ENCODE measurements at regions not wholly inside any gene's neighbourhood (a gene's known extent, or its start where the extent isn't known, plus 50 kb on each side); places are given as distances from the start of the nearest gene placed in this dataset.

DNA sequence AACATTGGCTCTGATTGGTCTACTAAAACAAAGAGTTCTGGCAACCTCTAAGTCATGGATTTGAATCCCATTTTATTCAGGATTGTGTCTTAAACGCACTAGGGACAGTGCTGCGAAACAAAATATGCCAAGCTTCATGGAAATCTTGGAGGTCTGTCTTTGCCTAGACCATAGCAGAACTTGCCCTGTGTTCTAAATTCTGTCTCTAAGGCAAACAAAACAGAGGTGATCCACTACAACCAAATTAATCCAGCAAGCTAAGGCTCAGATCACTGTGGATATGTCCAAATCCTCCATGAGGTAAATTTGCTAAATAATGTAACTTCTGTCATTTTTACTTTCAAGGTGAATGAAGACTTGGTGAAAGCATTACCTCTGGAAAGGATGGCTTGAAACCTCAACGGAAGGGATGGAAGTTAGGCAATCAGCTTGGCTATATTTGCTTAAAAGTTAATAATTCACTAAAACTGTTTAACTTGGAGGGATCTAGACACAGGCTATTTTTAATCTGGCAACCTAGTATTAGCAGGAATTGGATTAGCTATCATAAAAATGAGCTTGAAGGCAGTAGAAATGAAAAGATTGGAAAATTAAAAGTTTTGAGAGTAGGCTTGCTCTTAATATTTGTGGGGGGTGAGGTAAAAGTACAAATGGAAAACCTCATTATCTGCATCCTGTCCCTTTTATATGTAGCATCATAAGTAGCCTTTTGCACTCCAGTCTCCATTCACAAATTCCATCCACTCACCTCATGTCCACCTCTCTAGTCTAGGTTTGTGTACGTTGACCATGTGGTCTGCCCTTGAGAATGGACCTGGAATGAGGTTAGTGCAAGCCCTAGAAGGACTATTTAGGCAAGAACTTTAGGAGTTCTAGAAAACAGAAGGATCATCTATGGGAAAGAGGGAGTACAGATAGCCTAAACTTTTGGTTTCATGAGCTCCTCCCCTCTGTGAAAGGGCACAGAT is 176.2 kb downstream of the SMC2 start:
- Histone ChIP-seq H3K27ac (ENCODE audit: low read length) (no peak overlapping the region), H3K4me3 (ENCODE audit: low read length) (no peak overlapping the region), H3K36me3 (ENCODE audit: control insufficient read depth, insufficient read depth, low read length) (no peaks in the 10 kb centered on the region), H3K9me3 (ENCODE audit: control insufficient read depth, low read depth, low read length) (no peaks in the 10 kb centered on the region), H3K4me1 (ENCODE audit: control insufficient read depth, insufficient read depth, low read length) (no peaks in the 10 kb centered on the region), H3K27me3 (ENCODE audit: control insufficient read depth, insufficient read depth, low read length) (no peaks in the 10 kb centered on the region)
- 14% methylated on average over 1 of the region's 4 CpGs for WGBS (ENCODE audit: insufficient coverage, low lambda C conversion rate)
- DNase-seq: no peak

DNA sequence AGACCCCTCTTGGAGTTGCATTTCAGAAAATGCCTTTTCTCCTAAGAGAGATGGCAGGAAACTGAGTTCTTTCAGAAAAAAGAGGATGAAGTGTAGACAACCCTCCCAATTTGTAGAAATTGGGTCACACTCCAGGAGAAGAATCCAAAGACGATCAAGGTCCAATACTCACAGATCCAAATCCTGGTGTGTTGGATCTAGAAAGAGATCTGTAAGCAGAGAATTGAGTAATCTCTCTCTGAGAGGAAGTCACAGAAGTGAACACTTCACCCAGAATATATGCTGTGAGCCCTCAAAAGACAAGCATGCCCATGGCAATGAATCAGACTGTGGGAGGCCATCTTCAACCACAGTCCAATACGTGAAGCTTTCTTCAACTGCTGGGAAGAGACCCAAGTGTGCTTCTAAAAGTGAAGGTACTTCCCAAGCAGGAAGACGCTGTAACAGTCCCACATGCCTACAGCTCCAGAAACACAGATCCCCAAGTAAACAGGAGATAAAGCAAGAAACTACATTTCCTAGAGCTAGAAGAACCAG is 182.7 kb downstream of the SMC2 start:
- no peaks in the 10 kb centered on the region for H3K4me1 ChIP-seq (ENCODE audit: control insufficient read depth, insufficient read depth, low read length)
- no peak overlapping the region for H3K4me3 ChIP-seq (ENCODE audit: low read length)
- H3K9me3 ChIP-seq (ENCODE audit: control insufficient read depth, low read depth, low read length): no peaks in the 10 kb centered on the region
- no peak overlapping the region for H3K27ac ChIP-seq (ENCODE audit: low read length)
- no peak for DNase-seq
- no peaks in the 10 kb centered on the region for H3K27me3 ChIP-seq (ENCODE audit: control insufficient read depth, insufficient read depth, low read length)
- no peaks in the 10 kb centered on the region for H3K36me3 ChIP-seq (ENCODE audit: control insufficient read depth, insufficient read depth, low read length)
- no CpG with 5 or more reads among the region's 3 CpGs for WGBS (ENCODE audit: insufficient coverage, low lambda C conversion rate)

DNA sequence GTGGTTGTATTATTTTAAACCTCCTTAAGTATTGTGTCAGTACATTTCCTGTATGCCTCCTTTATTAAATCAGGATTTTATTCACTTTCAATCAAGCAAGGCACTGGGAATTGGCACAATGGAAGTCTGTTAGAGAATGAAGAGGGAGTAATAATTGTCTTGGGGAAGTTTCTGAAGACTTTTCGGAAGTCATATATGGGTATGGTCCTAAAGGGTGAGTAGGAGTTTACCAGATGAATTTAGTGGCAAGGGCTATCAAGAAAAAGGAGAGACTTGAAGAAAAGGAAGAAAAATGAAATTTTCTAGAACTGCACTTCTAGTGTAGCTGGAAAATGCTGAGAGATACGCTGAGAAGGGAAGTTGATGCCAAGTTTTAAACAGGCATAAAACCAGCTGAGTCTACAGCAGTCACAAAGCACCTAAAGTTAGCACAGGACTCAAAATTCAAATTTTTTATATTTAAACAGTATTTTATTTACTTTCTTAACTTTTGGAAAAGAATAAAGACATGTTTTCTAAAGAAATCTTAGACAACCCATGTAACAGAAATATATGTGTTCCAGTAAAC is 184.9 kb downstream of the SMC2 start:
- WGBS (ENCODE audit: insufficient coverage, low lambda C conversion rate): 88% methylated on average over 1 of the region's 2 CpGs
- no peaks in the 10 kb centered on the region for H3K36me3 ChIP-seq (ENCODE audit: control insufficient read depth, insufficient read depth, low read length)

DNA sequence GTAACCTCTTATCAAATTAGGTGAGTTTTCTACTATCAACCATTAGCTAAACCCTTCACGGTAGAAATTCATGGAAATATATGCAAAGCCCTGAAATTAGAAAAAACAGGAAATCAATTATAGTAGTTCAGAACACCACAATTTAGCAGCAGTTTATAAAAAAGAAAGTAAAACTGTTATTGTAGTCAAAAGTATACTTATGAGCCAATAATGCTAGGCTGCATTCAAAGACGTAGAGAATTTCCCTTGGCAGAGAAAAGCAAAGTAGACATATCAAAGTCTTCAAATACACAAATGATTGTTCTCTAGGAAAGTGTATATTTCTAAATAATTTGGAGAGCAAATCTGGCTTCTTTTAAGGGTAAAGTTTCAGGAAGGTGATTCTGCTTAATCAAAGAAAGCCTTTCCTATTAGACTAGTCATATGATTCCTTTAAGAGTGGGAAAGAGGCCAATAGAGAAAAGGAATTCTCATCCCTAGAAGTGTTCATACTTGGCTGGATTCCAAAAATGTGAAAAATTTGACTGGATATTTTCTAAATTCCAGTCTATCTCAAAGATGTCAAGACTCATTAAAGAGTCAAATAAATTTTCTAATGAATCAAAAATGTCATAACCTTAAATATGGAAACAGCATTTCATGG is 185.5 kb downstream of the SMC2 start:
- Histone ChIP-seq H3K27ac (ENCODE audit: low read length) (no peak overlapping the region), H3K27me3 (ENCODE audit: control insufficient read depth, insufficient read depth, low read length) (no peaks in the 10 kb centered on the region), H3K9me3 (ENCODE audit: control insufficient read depth, low read depth, low read length) (no peaks in the 10 kb centered on the region), H3K4me3 (ENCODE audit: low read length) (no peak overlapping the region), H3K4me1 (ENCODE audit: control insufficient read depth, insufficient read depth, low read length) (no peaks in the 10 kb centered on the region), H3K36me3 (ENCODE audit: control insufficient read depth, insufficient read depth, low read length) (no peaks in the 10 kb centered on the region)
- DNase-seq: no peak
- WGBS (ENCODE audit: insufficient coverage, low lambda C conversion rate): 89% methylated on average over 1 of the region's 2 CpGs

More for the DNA sequence above, 184.9 kb downstream of the SMC2 start:
- Histone ChIP-seq H3K27me3 (ENCODE audit: control insufficient read depth, insufficient read depth, low read length) (no peaks in the 10 kb centered on the region), H3K4me1 (ENCODE audit: control insufficient read depth, insufficient read depth, low read length) (no peaks in the 10 kb centered on the region), H3K9me3 (ENCODE audit: control insufficient read depth, low read depth, low read length) (no peaks in the 10 kb centered on the region), H3K4me3 (ENCODE audit: low read length) (no peak overlapping the region), H3K27ac (ENCODE audit: low read length) (no peak overlapping the region)
- DNase-seq: no peak

DNA sequence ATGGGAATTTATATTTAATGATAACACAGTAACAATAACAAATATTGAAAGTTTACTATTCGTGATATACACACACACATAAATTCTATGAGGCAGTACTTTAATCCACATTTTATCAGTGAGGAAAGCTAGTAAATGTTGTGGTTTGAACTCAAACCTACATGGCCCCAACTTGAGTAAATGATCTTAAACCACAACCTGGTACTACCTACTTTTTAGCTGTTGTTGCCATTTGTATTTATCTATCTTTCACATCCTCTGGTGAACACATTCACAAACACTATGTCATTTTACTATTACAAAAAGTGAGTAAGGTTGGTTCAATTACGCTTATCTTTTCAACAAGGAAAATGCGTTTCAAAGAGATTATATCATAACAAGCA is 186.1 kb downstream of the SMC2 start:
- Histone ChIP-seq H3K9me3 (ENCODE audit: control insufficient read depth, low read depth, low read length) (no peaks in the 10 kb centered on the region), H3K27me3 (ENCODE audit: control insufficient read depth, insufficient read depth, low read length) (no peaks in the 10 kb centered on the region), H3K4me3 (ENCODE audit: low read length) (no peak overlapping the region), H3K4me1 (ENCODE audit: control insufficient read depth, insufficient read depth, low read length) (no peaks in the 10 kb centered on the region), H3K36me3 (ENCODE audit: control insufficient read depth, insufficient read depth, low read length) (no peaks in the 10 kb centered on the region), H3K27ac (ENCODE audit: low read length) (no peak overlapping the region)
- 67% methylated on average over 1 of the region's 3 CpGs for WGBS (ENCODE audit: insufficient coverage, low lambda C conversion rate)
- DNase-seq: no peak

DNA sequence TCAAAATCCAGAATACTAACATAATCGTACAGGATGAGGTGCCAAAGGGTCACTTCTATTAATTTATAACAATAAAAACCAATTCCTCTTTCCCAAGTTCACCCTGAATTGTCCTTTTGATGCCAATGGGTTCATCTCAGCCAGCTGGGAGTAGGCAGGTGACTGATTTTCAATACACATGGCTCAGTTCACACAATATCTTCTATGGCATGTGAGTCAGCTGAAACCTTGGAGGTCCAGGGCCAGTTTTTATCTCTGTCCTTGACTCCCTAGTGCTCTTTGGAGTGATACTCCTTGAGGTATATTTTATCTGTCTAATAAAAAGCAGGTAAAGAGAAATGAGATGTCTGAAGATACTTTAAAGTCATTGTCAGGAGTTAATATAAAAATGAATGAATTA is 186.6 kb downstream of the SMC2 start:
- Histone ChIP-seq H3K9me3 (ENCODE audit: control insufficient read depth, low read depth, low read length) (no peaks in the 10 kb centered on the region), H3K4me3 (ENCODE audit: low read length) (no peak overlapping the region), H3K36me3 (ENCODE audit: control insufficient read depth, insufficient read depth, low read length) (no peaks in the 10 kb centered on the region), H3K4me1 (ENCODE audit: control insufficient read depth, insufficient read depth, low read length) (no peaks in the 10 kb centered on the region), H3K27me3 (ENCODE audit: control insufficient read depth, insufficient read depth, low read length) (no peaks in the 10 kb centered on the region), H3K27ac (ENCODE audit: low read length) (no peak overlapping the region)
- DNase-seq: no peak
- no CpG with 5 or more reads among the region's 1 CpG for WGBS (ENCODE audit: insufficient coverage, low lambda C conversion rate)

DNA sequence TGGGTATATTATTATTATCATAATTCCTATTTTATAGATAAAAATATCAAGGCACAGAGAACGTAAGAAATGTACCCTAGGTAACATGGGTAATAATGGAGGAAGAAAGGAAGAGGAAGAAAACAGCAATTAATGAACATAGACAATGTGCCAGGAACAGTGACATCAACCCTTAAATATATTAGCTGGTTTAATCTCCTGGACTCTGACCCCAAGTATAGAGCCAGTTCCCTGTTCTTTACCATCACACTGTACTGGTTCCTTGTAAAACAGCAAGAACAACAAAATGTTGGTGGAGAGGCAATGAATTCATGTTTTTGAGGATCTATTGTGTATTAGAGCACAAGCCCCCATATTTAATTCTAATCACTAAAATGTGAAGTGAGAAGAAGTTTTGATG is 192.1 kb downstream of the SMC2 start:
- no CpG with 5 or more reads among the region's 1 CpG for WGBS (ENCODE audit: insufficient coverage, low lambda C conversion rate)
- Histone ChIP-seq H3K4me3 (ENCODE audit: low read length) (no peak overlapping the region), H3K4me1 (ENCODE audit: control insufficient read depth, insufficient read depth, low read length) (no peaks in the 10 kb centered on the region), H3K27me3 (ENCODE audit: control insufficient read depth, insufficient read depth, low read length) (no peaks in the 10 kb centered on the region), H3K9me3 (ENCODE audit: control insufficient read depth, low read depth, low read length) (no peaks in the 10 kb centered on the region), H3K36me3 (ENCODE audit: control insufficient read depth, insufficient read depth, low read length) (no peaks in the 10 kb centered on the region), H3K27ac (ENCODE audit: low read length) (no peak overlapping the region)
- DNase-seq: no peak

DNA sequence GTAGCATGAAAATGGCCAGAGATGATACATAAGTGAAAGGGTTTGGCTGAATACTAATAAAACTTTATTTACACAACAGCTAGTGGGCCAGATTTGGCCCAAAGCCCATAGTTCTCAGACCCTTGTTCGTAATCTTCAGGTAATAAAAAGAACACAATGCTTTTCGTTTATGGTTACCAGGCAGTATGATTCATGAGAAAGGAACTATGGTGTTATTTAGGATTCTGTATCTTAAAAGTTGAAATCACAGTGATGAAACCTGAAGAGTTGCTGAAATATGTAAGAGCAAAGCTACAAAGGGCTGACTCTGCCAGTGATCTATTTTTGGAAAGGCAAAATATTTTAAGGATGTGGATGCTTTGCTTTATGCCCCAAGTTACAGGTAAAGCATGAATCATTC is 192.7 kb downstream of the SMC2 start:
- H3K4me1 ChIP-seq (ENCODE audit: control insufficient read depth, insufficient read depth, low read length): no peaks in the 10 kb centered on the region
- WGBS (ENCODE audit: insufficient coverage, low lambda C conversion rate): no CpG with 5 or more reads among the region's 2 CpGs
- H3K9me3 ChIP-seq (ENCODE audit: control insufficient read depth, low read depth, low read length): no peaks in the 10 kb centered on the region
- no peaks in the 10 kb centered on the region for H3K27me3 ChIP-seq (ENCODE audit: control insufficient read depth, insufficient read depth, low read length)
- no peak for DNase-seq
- H3K36me3 ChIP-seq (ENCODE audit: control insufficient read depth, insufficient read depth, low read length): no peaks in the 10 kb centered on the region
- no peak overlapping the region for H3K4me3 ChIP-seq (ENCODE audit: low read length)
- H3K27ac ChIP-seq (ENCODE audit: low read length): no peak overlapping the region

DNA sequence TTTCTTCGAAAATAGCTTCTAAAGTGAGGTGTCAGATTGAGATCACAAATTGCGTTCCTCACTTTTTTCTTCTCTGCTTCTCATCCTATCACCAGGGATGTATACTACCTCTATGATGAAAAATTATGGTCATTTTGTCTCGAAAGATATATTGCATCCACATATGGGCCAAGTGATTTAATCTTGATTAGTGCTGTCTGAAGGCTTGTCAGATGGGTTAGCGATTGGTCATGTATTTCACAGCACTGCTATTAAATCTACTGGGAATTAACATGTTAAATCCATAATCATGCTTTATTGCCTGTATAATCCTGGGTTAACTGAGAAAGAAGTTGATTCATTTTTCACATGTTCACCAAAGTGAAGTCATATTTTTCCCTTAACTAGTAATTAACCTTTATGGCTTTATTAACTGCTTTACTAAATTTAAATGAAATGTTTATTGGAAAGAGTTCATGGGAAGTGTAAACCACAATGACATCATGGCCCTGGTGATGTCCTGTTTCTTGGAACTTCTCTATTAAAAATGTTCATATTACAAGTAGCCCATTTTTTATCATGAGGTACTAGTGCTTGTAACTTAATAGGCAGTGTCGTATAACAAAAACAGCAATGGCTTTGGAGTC is 193.3 kb downstream of the SMC2 start:
- no peaks in the 10 kb centered on the region for H3K4me1 ChIP-seq (ENCODE audit: control insufficient read depth, insufficient read depth, low read length)
- WGBS (ENCODE audit: insufficient coverage, low lambda C conversion rate): 83% methylated on average over 2 of the region's 5 CpGs
- no peaks in the 10 kb centered on the region for H3K9me3 ChIP-seq (ENCODE audit: control insufficient read depth, low read depth, low read length)
- DNase-seq: no peak
- no peaks in the 10 kb centered on the region for H3K36me3 ChIP-seq (ENCODE audit: control insufficient read depth, insufficient read depth, low read length)
- H3K27ac ChIP-seq (ENCODE audit: low read length): no peak overlapping the region
- no peak overlapping the region for H3K4me3 ChIP-seq (ENCODE audit: low read length)
- H3K27me3 ChIP-seq (ENCODE audit: control insufficient read depth, insufficient read depth, low read length): no peaks in the 10 kb centered on the region

DNA sequence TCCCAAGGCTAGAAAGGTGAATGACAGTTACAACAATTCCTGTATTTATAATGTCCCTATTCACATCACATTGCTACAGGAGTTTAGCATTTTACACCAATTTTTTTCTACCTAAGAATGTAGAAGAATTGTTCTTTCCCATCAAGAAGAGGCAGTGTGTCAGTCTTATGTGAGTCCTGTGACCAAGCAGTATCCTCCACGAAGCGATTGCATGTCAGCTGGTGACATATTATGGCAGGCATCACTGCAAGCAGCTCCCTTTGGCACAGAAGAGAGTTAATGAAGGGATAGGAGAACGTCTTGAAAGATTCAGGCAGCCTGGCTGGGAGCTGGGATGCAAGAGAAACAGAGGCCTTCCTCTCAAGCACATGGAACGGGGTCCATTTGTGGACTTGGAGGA is 199.8 kb downstream of the SMC2 start:
- Histone ChIP-seq H3K4me3 (ENCODE audit: low read length) (no peak overlapping the region), H3K27ac (ENCODE audit: low read length) (no peak overlapping the region), H3K4me1 (ENCODE audit: control insufficient read depth, insufficient read depth, low read length) (no peaks in the 10 kb centered on the region), H3K27me3 (ENCODE audit: control insufficient read depth, insufficient read depth, low read length) (no peaks in the 10 kb centered on the region), H3K9me3 (ENCODE audit: control insufficient read depth, low read depth, low read length) (no peaks in the 10 kb centered on the region), H3K36me3 (ENCODE audit: control insufficient read depth, insufficient read depth, low read length) (no peaks in the 10 kb centered on the region)
- WGBS (ENCODE audit: insufficient coverage, low lambda C conversion rate): 90% methylated on average over 2 of the region's 4 CpGs
- DNase-seq: no peak

All from large intestine (tissue), 3 donors.